Activated naive CD4-positive, alpha-beta T cell treated with anti-CD3 and anti-CD28 coated beads for 36 hours (primary cell): ENCODE measurements at regions not wholly inside any gene's neighbourhood (a gene's known extent, or its start where the extent isn't known, plus 50 kb on each side); places are given as distances from the start of the nearest gene placed in this dataset.

ENCODE experiments used
- CTCF ChIA-PET: fragments of 350-600 bp; sonication (Branson Sonifier 250); formaldehyde crosslinking; loops from one replicate; lab custom pipeline; 2021; ENCODE audit warnings: antibody characterized with exemption; lab: Charles Lee
- DNase-seq: peaks from one replicate; pipeline ENCODE4 v3.0.0-alpha.2; 2020
- H3K27ac Mint-ChIP-seq: one replicate; pipeline ENCODE4 v1.8.0; 2021; ENCODE audit warnings: mild to moderate bottlenecking, mixed read lengths
- H3K27me3 Mint-ChIP-seq: one replicate; pipeline ENCODE4 v1.8.0; 2021; ENCODE audit warnings: low read depth, mixed read lengths
- H3K36me3 Mint-ChIP-seq: one replicate; pipeline ENCODE4 v1.8.0; 2021; ENCODE audit warnings: low read depth, mixed read lengths
- H3K4me1 Mint-ChIP-seq: one replicate; pipeline ENCODE4 v1.8.0; 2021; ENCODE audit warnings: low read depth, mixed read lengths
- H3K4me3 Mint-ChIP-seq: one replicate; pipeline ENCODE4 v1.8.0; 2021; ENCODE audit warnings: mild to moderate bottlenecking, moderate library complexity, mixed read lengths
- H3K9me3 Mint-ChIP-seq: one replicate; pipeline ENCODE4 v1.8.0; 2021; ENCODE audit warnings: mixed read lengths
- intact Hi-C: fragments of 100-400 bp; cut with micrococcal nuclease; formaldehyde crosslinking; loops from one replicate; pipeline ENCODE4 v1.15.1; 2023

DNA sequence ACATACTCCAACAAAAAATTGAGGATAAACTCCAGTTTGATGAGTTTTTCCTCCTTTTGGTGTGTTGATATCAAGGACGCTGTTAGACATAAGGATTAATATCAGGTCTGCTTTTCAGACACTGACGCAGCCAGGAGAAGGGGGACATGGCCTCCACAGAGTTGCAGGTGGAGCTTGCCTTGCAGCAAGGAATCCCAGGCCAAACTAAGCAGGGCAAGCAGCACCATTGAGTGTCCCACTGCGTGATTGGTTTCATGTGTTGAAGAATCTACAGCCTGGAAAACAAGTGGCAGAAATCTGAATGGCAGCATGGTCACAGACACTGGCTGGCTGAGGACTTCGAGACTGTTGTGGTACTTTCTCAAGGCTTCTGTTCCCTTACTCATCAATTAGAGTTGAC lies 777.6 kb downstream of the KCNJ18 start:
- Mint-ChIP-seq H3K36me3 (no peaks in the 10 kb centered on the region), H3K9me3 (peaks cover 3% of the 10 kb centered on the region), H3K4me3 (no peak overlapping the region), H3K27ac (no peak overlapping the region), H3K4me1 (no peaks in the 10 kb centered on the region), H3K27me3 (no peaks in the 10 kb centered on the region)
- CTCF ChIA-PET: no interaction called here
- intact Hi-C loops: no loop called here
- DNase-seq: no peak

GRCh38 chr17:22470411-22471175 lies 778.3 kb downstream of the KCNJ18 start:
- intact Hi-C loops: no loop called here
- peaks cover 3% of the 10 kb centered on the region for H3K9me3 Mint-ChIP-seq
- H3K4me3 Mint-ChIP-seq: no peak overlapping the region
- no peak overlapping the region for H3K27ac Mint-ChIP-seq
- CTCF ChIA-PET: no interaction called here
- H3K27me3 Mint-ChIP-seq: no peaks in the 10 kb centered on the region
- DNase-seq: no peak
- no peaks in the 10 kb centered on the region for H3K36me3 Mint-ChIP-seq
- no peaks in the 10 kb centered on the region for H3K4me1 Mint-ChIP-seq

- Mint-ChIP-seq H3K27ac (no peak overlapping the region), H3K9me3 (peaks cover 20% of the 10 kb centered on the region), H3K4me1 (no peaks in the 10 kb centered on the region), H3K4me3 (no peak overlapping the region), H3K36me3 (no peaks in the 10 kb centered on the region), H3K27me3 (no peaks in the 10 kb centered on the region)
- intact Hi-C loops: no loop called here
- CTCF ChIA-PET: no interaction called here
- DNase-seq: no peak
These were observed 792.5 kb downstream of the KCNJ18 start for GRCh38 chr17:22484826-22485225.

DNA sequence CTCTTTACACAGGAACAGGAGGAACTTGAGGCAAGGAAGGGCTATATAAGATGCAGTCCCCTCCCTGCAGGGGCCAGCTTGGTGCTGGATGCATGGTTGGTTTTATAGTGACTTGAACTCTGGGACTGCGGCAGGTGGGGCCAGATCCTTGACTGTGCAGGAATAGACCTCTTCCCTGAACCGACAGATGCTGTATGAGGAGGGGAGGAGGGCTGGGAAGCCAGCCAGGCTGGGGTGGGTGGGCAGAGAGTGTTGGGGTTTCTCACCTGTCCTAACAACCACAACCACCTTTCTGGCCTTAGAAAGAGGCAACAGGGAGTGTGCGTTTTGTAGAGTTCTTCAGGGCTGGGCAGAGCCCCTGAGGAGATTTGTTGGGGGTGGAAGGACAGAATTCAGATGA lies 798.1 kb downstream of the KCNJ18 start:
- intact Hi-C loops: no loop called here
- no peaks in the 10 kb centered on the region for H3K36me3 Mint-ChIP-seq
- peaks cover 20% of the 10 kb centered on the region for H3K9me3 Mint-ChIP-seq
- H3K4me1 Mint-ChIP-seq: no peaks in the 10 kb centered on the region
- no peak for DNase-seq
- H3K27me3 Mint-ChIP-seq: no peaks in the 10 kb centered on the region
- no peak overlapping the region for H3K27ac Mint-ChIP-seq
- no peak overlapping the region for H3K4me3 Mint-ChIP-seq
- CTCF ChIA-PET: no interaction called here

DNA sequence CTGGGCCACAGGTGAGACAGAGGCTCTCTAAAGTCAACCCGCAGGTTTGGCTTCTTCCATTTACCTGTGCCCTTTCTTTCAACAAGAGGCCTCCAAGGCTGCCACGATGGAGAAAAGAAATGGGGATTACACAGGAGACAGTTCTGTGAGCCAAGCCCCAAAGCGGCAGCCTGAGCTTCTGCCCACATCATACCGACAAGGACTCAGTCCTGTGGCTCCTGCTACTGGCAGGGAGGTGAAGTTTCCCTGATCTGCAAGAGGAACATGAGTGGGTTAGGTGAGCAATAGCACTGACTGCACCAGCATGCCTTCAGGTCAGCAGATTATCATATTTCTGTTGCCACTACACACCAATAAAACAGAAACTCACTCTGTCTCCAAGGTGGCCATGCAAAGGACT lies 800.0 kb downstream of the KCNJ18 start:
- Mint-ChIP-seq H3K27me3 (no peaks in the 10 kb centered on the region), H3K36me3 (no peaks in the 10 kb centered on the region), H3K4me1 (no peaks in the 10 kb centered on the region), H3K4me3 (no peak overlapping the region), H3K9me3 (peaks cover 15% of the 10 kb centered on the region), H3K27ac (no peak overlapping the region)
- intact Hi-C loops: no loop called here
- CTCF ChIA-PET: no interaction called here
- no peak for DNase-seq

DNA sequence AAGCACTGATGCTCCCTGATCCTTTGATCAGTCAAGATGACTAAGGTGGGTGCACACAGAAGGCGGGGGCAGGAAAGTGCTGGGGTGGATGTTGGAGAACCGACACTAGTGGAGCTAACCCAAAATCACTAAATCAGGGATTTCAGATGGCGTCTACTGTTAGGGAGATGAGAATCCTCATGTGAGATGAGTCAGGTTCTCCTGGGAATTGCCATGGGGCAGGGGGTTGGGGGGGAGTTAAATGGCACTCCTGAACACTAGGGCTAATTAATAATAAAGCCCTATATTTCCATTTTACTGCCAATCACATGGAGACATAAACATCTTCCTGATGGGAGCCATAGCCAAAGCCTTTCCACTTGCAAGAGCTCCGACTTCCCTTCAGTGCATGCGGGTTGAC lies 804.1 kb downstream of the KCNJ18 start:
- CTCF ChIA-PET: no interaction called here
- intact Hi-C loops: no loop called here
- Mint-ChIP-seq H3K4me1 (no peaks in the 10 kb centered on the region), H3K9me3 (peaks cover 17% of the 10 kb centered on the region), H3K27me3 (no peaks in the 10 kb centered on the region), H3K4me3 (no peak overlapping the region), H3K27ac (no peak overlapping the region), H3K36me3 (no peaks in the 10 kb centered on the region)
- no peak for DNase-seq

- Mint-ChIP-seq H3K9me3 (peaks cover 13% of the 10 kb centered on the region), H3K36me3 (no peaks in the 10 kb centered on the region), H3K4me3 (no peak overlapping the region), H3K27ac (no peak overlapping the region), H3K27me3 (no peaks in the 10 kb centered on the region), H3K4me1 (no peaks in the 10 kb centered on the region)
- CTCF ChIA-PET: no interaction called here
- no peak for DNase-seq
- intact Hi-C loops: no loop called here
These were observed 811.1 kb downstream of the KCNJ18 start for GRCh38 chr17:22503322-22503899.

GRCh38 chr17:22505660-22506059 lies 813.3 kb downstream of the KCNJ18 start:
- Mint-ChIP-seq H3K4me1 (no peaks in the 10 kb centered on the region), H3K27me3 (no peaks in the 10 kb centered on the region), H3K9me3 (peaks cover 7% of the 10 kb centered on the region), H3K36me3 (no peaks in the 10 kb centered on the region), H3K4me3 (no peak overlapping the region), H3K27ac (no peak overlapping the region)
- CTCF ChIA-PET: no interaction called here
- no peak for DNase-seq
- intact Hi-C loops: no loop called here

GRCh38 chr17:22506231-22506630 lies 813.9 kb downstream of the KCNJ18 start:
- no peak overlapping the region for H3K27ac Mint-ChIP-seq
- H3K9me3 Mint-ChIP-seq: peaks cover 6% of the 10 kb centered on the region
- CTCF ChIA-PET: no interaction called here
- no peaks in the 10 kb centered on the region for H3K36me3 Mint-ChIP-seq
- DNase-seq: no peak
- intact Hi-C loops: no loop called here
- H3K27me3 Mint-ChIP-seq: no peaks in the 10 kb centered on the region
- H3K4me1 Mint-ChIP-seq: no peaks in the 10 kb centered on the region
- H3K4me3 Mint-ChIP-seq: no peak overlapping the region

DNA sequence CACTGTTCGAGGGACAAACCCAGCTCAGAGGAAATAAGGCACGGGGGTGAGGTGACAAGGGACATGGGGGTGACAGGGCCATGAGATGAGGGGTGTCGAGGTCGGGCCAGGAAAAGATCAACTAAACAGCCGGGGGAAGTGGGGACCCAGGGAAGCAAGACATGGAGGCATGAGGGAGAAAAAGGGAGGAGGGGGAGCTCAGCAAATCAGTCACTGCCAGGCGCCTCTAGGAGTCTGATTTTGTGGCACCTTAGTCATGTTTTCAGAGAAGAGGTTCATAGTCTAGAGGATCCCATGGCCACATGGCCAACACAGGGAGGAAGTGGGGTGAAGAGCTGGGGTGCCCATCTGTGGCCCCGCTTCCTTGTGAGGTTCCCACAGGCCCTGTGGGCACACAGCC lies 814.5 kb downstream of the KCNJ18 start:
- Mint-ChIP-seq H3K36me3 (no peaks in the 10 kb centered on the region), H3K4me1 (no peaks in the 10 kb centered on the region), H3K27me3 (no peaks in the 10 kb centered on the region), H3K27ac (no peak overlapping the region), H3K4me3 (no peak overlapping the region), H3K9me3 (peaks cover 6% of the 10 kb centered on the region)
- no peak for DNase-seq
- intact Hi-C loops: no loop called here
- CTCF ChIA-PET: no interaction called here

- H3K27ac Mint-ChIP-seq: no peak overlapping the region
- no peaks in the 10 kb centered on the region for H3K27me3 Mint-ChIP-seq
- CTCF ChIA-PET: no interaction called here
- no peaks in the 10 kb centered on the region for H3K36me3 Mint-ChIP-seq
- DNase-seq: peak; percentile 12
- H3K9me3 Mint-ChIP-seq: peaks cover 4% of the 10 kb centered on the region
- no peak overlapping the region for H3K4me3 Mint-ChIP-seq
- intact Hi-C loops: no loop called here
- no peaks in the 10 kb centered on the region for H3K4me1 Mint-ChIP-seq
These were observed 815.5 kb downstream of the KCNJ18 start for GRCh38 chr17:22507823-22508222.

DNA sequence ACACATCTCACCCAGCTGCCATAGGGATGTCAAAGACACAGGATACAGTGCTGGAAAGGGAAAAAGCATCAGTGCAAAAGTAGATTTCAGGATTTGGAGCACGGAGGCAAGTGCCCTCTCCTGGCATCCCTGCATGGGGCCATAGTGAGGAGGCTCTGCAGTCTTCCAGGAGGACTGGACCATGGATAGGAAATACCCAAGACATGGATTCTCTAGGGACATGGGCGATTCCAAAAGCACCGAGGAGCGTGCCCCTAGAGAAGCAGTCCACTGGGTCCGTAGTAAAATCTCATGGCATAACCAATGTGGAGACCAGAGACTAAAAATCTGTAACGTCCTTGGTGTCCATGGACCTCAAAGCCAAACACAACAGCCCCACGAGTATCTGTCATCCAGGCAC lies 818.2 kb downstream of the KCNJ18 start:
- no peak for DNase-seq
- H3K4me1 Mint-ChIP-seq: no peaks in the 10 kb centered on the region
- H3K27me3 Mint-ChIP-seq: no peaks in the 10 kb centered on the region
- peaks cover 4% of the 10 kb centered on the region for H3K9me3 Mint-ChIP-seq
- H3K36me3 Mint-ChIP-seq: no peaks in the 10 kb centered on the region
- no peak overlapping the region for H3K4me3 Mint-ChIP-seq
- CTCF ChIA-PET: no interaction called here
- intact Hi-C loops: no loop called here
- no peak overlapping the region for H3K27ac Mint-ChIP-seq

DNA sequence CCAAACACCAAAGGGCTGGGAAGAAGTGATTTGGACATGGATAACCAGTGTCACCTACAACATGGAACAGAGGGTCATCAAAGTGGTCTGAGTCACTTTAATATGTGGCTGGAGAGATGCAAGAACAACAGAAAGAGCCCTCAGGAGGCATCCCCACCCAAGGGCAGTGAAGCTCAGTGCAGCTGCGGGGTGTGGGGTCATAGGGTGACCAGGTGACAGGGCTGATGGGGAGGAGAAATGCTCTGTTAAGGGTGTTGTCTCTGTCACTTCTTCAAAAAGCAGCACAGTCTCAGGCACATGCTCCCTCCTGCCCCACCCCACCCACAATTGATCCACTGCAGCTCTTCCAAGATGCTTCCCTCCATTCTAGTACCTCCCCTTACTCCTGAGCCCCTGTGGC lies 819.1 kb downstream of the KCNJ18 start:
- no peaks in the 10 kb centered on the region for H3K36me3 Mint-ChIP-seq
- H3K4me3 Mint-ChIP-seq: no peak overlapping the region
- CTCF ChIA-PET: no interaction called here
- no peaks in the 10 kb centered on the region for H3K27me3 Mint-ChIP-seq
- intact Hi-C loops: no loop called here
- H3K9me3 Mint-ChIP-seq: peaks cover 5% of the 10 kb centered on the region
- no peak for DNase-seq
- no peaks in the 10 kb centered on the region for H3K4me1 Mint-ChIP-seq
- no peak overlapping the region for H3K27ac Mint-ChIP-seq
